Testis (tissue), 2 donors: ENCODE measurements at regions not wholly inside any gene's neighbourhood (a gene's known extent, or its start where the extent isn't known, plus 50 kb on each side); places are given as distances from the start of the nearest gene placed in this dataset.

Experiments used
- DNase-seq: peaks from one replicate; pipeline ENCODE4 v3.0.0-alpha.2; 2019
- H3K27ac ChIP-seq, 2 donors: fragments of 200-600 bp; sonication (generic); one replicate each; pipeline ENCODE4 v1.5.1; 2019
- H3K27me3 ChIP-seq: fragments of 200-600 bp; sonication (generic); one replicate; pipeline ENCODE4 v1.5.1; 2019
- H3K36me3 ChIP-seq: fragments of 200-600 bp; sonication (generic); one replicate; pipeline ENCODE4 v1.5.1; 2017; ENCODE audit warnings: low read depth; ENCODE audit errors: missing control alignments
- H3K4me1 ChIP-seq: fragments of 200-600 bp; sonication (generic); one replicate; pipeline ENCODE4 v1.5.1; 2019
- H3K4me3 ChIP-seq, 2 donors: fragments of 200-600 bp; sonication (generic); one replicate each; pipeline ENCODE4 v1.5.1; 2017 to 2019
- H3K9me3 ChIP-seq: fragments of 200-600 bp; sonication (generic); one replicate; pipeline ENCODE4 v1.5.1; 2017
- CTCF ChIP-seq, 3 experiments: fragments of 450-650 bp in 2 of 3; fragments of 200-600 bp in 1 of 3; sonication (generic) in 1 of 3; IDR thresholded peaks; one replicate each; pipeline ENCODE4 v1.5.1; 2016 to 2019; ENCODE audit warnings: antibody characterized with exemption in 3 of 3, mild to moderate bottlenecking in 2 of 3, moderate library complexity in 1 of 3
- POLR2A ChIP-seq: fragments of 450-650 bp; IDR thresholded peaks from one replicate; pipeline ENCODE4 v1.6.1; 2017; ENCODE audit warnings: antibody characterized with exemption, mild to moderate bottlenecking, moderate library complexity
- WGBS, 2 donors: methylation state at CpG; one replicate each; pipeline ENCODE4 v1.1.5; 2018; 5-methylcytosine and 5-hydroxymethylcytosine counted together
- intact Hi-C: fragments of 100-400 bp; cut with DNase I; formaldehyde crosslinking; loops from one replicate; pipeline ENCODE4 v1.15.1; 2023; ENCODE audit warnings: low total_unique reads
- small RNA-seq, 2 donors: library from RNA; depleted of rRNA; stranded (forward); fragments of <200 nt; gene quantifications; one replicate each; pipeline ENCODE3, GENCODE V24; 2016

- H3K27ac ChIP-seq: no peak overlapping the region
- 89 to 94% methylated on average over 3 of the region's 3 CpGs for WGBS, 2 donors
- TF ChIP-seq CTCF (IDR thresholded peaks at IDR 0.05): no peak
- no peak for TF ChIP-seq POLR2A
- no peaks in the 10 kb centered on the region for H3K27me3 ChIP-seq
- no peaks in the 10 kb centered on the region for H3K4me1 ChIP-seq
- intact Hi-C loops: no loop called here
- no peaks in the 10 kb centered on the region for H3K9me3 ChIP-seq
- H3K4me3 ChIP-seq: no peak overlapping the region
- DNase-seq: no peak
- H3K36me3 ChIP-seq: no peaks in the 10 kb centered on the region
Observed at GRCh38 chr9:23638011-23638410, 188.0 kb downstream of the ELAVL2 start.

- DNase-seq: no peak
- Histone ChIP-seq H3K4me3 (no peak overlapping the region), H3K27me3 (no peaks in the 10 kb centered on the region), H3K4me1 (no peaks in the 10 kb centered on the region), H3K27ac (no peak overlapping the region), H3K36me3 (no peaks in the 10 kb centered on the region), H3K9me3 (no peaks in the 10 kb centered on the region)
- WGBS, 2 donors: 91 to 93% methylated on average over 4 of the region's 4 CpGs
- intact Hi-C loops: no loop called here
- TF ChIP-seq CTCF (IDR thresholded peaks at IDR 0.05) (no peak), POLR2A (no peak)
Observed at GRCh38 chr9:23638837-23639426, 187.1 kb downstream of the ELAVL2 start.

Small RNAs in the stretch of these regions (small RNA-seq; reads per million reads assigned to genes)
- 0 reads per million in 2 donors for gene SUMO2P2
